ENCODE measurements at regions not wholly inside any gene's neighbourhood (a gene's known extent, or its start where the extent isn't known, plus 50 kb on each side); places are given as distances from the start of the nearest gene placed in this dataset.
"Not testable (repeated sequence)": the region's sequence is repeated elsewhere in the genome, so short reads cannot be mapped to it uniquely, and the experiment has no call there.

DNA sequence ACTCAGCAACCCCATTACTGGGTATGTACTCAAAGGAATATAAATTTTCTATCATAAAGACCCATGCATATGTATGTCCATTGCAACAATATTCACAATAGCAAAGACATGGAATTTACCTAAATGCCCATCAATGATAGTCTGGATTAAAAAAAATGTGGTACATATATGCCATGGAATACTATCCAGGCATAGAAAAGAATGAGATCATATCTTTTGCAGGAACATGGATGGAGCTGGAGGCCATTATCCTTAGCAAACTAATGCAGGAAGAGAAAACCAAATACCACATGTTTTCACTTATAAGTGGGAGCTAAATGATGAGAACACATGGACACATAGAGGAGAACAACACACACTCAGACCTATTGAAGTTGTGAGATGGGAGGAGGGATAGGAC lies 1789.7 kb downstream of the SLITRK5 start:
- TF ChIP-seq, protein P1, sequence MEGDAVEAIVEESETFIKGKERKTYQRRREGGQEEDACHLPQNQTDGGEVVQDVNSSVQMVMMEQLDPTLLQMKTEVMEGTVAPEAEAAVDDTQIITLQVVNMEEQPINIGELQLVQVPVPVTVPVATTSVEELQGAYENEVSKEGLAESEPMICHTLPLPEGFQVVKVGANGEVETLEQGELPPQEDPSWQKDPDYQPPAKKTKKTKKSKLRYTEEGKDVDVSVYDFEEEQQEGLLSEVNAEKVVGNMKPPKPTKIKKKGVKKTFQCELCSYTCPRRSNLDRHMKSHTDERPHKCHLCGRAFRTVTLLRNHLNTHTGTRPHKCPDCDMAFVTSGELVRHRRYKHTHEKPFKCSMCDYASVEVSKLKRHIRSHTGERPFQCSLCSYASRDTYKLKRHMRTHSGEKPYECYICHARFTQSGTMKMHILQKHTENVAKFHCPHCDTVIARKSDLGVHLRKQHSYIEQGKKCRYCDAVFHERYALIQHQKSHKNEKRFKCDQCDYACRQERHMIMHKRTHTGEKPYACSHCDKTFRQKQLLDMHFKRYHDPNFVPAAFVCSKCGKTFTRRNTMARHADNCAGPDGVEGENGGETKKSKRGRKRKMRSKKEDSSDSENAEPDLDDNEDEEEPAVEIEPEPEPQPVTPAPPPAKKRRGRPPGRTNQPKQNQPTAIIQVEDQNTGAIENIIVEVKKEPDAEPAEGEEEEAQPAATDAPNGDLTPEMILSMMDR (IDR thresholded peaks at IDR 0.05), result not testable (repeated sequence)
- TF ChIP-seq JUN, ETV6, TEAD1 (CRISPR knock-in tag; IDR thresholded peaks at IDR 0.05): not testable (repeated sequence)
- TF ChIP-seq, protein P2, sequence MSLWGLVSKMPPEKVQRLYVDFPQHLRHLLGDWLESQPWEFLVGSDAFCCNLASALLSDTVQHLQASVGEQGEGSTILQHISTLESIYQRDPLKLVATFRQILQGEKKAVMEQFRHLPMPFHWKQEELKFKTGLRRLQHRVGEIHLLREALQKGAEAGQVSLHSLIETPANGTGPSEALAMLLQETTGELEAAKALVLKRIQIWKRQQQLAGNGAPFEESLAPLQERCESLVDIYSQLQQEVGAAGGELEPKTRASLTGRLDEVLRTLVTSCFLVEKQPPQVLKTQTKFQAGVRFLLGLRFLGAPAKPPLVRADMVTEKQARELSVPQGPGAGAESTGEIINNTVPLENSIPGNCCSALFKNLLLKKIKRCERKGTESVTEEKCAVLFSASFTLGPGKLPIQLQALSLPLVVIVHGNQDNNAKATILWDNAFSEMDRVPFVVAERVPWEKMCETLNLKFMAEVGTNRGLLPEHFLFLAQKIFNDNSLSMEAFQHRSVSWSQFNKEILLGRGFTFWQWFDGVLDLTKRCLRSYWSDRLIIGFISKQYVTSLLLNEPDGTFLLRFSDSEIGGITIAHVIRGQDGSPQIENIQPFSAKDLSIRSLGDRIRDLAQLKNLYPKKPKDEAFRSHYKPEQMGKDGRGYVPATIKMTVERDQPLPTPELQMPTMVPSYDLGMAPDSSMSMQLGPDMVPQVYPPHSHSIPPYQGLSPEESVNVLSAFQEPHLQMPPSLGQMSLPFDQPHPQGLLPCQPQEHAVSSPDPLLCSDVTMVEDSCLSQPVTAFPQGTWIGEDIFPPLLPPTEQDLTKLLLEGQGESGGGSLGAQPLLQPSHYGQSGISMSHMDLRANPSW (CRISPR knock-in tag; conservative IDR thresholded peaks at IDR 0.05; ENCODE audit: low read depth), result not testable (repeated sequence)
